HG02642 (cell line): ENCODE measurements at regions not wholly inside any gene's neighbourhood (a gene's known extent, or its start where the extent isn't known, plus 50 kb on each side); places are given as distances from the start of the nearest gene placed in this dataset.
A peak's percentile ranks its signal among the peaks of the same experiment; 100 is the strongest.

ENCODE experiments used
- ATAC-seq: cut with Tn5 transposase; IDR thresholded peaks from one replicate; pipeline ENCODE4 v1.9.1; 2021; ENCODE audit warnings: mild to moderate bottlenecking; ENCODE audit not compliant: unreplicated experiment, poor library complexity

DNA sequence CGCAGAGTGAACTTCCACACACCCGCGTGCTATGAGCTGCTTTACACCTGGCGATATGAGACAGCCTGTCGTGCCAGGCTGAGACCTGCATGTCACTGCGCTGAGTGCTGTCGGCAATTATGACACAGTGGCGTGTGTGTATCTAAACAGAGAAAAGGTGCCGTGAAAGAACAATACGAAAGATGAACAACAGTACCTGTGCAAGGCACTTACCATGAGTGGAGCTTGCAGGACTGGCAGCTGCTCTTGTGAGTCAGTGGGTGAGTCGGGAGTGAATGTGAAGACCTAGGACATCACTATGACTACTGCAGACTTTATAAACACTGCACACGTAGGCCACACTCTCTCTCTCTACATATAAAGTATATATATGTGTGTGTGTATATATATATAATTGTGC, 68.5 kb upstream of the DUSP22 start:
- ATAC-seq: no peak

DNA sequence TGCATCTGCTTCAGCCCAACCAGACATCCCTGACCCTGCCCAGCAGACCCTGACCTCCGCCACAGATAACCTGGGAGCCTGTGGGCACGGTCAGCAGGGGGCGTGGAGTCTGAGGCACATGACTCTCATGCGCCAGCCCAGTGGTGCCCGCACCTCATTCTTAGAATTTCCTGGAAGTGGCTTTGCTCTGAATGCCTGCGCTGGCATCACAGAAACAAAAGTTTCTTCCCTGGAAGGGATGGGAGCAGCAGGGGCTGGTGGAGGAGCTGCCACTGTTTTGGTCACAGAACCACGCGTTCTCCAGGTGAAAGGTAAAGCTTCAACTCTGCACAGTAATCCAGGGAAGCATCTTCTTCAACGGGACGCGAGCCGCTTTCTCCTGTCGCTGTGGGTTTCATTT, 67.9 kb upstream of the DUSP22 start:
- no peak for ATAC-seq

DNA sequence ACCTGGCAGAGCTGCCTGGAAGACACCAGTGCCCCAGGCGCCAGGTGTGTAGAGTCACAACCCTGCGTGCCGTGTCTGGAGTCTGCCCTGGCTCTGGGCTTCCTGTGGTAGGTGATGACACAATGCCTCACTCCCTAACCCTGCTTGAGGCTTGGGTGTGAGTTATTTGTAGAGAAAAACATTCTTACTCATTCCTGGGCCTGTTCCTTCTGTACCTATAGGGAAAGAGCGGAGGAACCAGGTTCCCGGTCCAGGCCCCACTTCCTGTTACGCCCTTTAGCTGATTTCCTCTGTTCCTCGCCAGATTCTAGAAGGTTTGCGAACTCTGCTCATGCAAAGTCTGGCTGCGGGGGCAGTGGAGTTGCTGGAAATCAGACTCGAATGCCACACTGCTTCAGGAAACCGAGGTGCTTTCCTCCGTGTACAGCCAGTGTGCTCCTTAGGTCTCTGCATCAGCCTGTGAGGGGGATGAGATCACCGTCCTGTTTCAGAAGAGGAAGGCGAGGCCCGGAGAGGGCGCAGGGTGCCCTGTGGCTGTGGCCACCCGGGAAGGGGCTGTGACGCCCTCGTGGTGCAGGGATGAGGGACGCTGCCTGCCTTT, 67.1 kb upstream of the DUSP22 start:
- ATAC-seq: peak; percentile 26

DNA sequence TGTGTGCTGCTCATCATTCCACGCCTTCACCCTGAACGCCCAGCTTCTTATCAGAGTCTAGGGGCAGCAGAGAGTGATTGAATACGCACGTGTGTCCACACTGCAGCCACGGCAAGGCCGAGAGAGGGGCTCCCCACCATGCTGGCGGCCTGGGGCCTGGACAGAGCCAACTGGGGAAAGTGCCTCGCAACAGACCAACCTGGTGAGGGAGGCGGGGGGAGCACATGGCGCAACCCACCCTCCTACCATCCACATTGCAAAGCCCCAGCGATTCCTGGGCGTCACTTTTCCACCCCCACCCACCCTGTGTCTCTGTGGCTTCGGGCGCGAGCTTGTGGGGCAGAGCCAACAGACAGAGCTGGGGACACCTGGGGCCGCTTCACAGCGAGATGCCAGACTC, 66.4 kb upstream of the DUSP22 start:
- no peak for ATAC-seq

DNA sequence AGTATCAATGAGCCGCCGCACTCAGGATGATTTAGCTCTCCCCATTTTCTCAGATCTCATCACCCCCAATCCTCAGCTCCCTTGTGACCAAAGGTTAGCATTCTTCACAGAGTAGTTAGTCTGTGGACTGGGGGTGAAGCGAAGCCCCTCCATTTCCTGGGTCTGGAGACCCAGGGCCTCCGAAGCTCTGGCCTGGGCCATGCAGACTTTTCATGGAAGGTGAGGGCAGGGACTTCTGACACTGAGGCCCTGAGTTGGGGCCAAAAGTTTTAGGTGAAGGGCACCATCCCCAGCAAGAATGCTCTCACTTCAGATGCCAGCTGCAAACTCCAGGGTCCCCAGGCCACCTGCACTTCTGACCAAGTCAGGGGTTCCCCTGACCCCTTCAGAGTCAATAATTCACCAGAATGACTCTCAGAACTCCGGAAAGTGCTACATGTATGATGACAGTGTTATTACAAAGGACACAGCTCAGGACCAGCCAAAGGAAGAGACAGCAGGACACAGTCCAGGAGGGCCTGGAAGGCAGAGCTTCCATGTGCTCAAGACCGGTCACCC, 65.7 kb upstream of the DUSP22 start:
- ATAC-seq: peak; percentile 25

DNA sequence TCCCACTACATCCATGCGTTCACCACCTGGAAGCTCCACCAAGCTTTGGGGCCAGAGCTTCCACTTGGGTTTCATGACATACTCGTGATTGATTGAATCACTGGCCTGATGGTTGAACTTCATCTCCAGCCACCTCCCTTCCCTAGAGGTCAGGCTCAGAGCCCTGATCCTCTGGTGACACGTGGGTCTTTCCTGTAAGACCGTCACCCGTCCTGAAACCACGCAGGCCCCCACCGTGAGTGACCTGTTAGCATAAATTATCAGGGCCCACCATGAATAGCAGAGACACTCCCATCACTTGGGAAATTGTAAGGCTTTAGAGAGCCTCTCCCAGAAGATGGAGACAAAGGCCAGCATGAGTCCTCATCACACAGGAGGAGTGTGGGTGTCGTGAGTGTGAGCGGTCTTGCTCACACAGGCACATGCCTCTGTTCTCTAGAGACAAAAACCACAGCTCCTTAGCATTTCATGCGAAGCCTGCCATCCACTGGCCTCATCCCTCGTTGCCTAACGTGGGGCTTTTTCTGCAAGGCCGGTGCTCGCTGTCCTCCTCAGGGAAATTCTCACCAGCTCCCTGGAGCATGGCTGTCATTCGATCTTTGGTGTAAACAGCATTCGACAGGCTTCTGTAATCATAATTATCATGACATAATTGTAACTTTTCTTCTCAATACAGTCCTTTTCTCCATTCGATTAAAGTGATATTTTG, 65.1 kb upstream of the DUSP22 start:
- ATAC-seq: peak; percentile 34

DNA sequence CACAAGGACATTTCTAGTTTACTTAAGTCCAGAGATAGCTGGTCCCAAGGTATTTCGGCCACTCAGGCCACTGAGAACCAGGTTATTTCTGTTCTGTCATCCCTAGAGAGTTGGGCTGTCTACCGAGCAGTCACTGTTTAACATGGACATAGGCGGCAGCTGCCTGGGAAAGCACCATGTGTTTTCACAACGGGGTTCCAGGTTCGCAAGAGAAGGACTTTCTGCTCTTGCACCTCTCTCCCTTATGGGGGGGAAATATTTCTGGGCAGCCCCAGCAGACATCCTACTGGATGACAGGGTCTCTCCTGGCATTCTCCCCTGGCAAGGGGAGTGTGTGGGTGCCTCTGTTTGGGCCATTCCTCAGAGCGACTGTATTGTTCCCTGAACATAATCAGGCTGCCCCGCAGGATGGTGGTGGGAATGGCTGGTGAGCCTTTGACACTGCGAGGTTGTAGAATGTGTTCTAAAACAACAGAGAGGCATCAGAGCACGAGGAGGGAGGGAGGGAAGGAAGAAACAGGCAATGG, 64.4 kb upstream of the DUSP22 start:
- peak; percentile 28 for ATAC-seq

DNA sequence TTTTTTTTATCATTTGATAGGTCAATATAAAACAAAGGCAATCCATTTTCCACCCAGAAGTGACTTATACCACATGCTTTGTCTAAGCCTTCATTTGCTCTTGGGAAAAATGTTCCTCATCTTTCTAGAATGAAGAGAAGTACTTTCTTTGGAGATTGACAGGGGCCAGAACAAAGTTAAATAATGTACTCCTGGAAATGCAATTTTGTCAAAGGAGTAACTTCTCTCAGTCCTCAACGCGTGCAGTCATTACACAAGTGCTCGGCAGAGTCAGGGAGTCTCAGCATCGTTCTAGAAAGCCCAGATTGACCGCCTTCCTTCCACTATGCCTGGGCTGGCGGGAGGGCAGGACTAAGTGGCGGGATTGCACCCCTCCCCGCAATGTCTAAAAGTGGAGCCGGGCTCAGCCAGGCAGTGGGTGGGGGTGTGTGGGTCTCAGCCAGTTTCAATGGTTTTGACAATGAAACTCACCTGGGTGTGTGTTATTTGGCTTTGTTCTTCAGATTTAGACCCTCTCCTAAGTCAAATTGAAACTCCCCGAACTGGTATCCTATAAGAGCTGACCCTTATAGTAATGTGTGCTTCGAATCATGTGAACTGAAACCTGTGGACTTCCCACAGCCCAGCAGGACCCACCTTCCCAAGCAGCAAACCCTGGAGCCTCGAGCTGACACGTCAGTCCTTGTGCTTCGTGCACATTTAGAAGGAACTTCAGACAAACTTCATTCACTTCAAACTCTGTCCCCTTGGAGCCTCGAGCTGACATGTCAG, 63.2 kb upstream of the DUSP22 start:
- ATAC-seq: peak; percentile 29

DNA sequence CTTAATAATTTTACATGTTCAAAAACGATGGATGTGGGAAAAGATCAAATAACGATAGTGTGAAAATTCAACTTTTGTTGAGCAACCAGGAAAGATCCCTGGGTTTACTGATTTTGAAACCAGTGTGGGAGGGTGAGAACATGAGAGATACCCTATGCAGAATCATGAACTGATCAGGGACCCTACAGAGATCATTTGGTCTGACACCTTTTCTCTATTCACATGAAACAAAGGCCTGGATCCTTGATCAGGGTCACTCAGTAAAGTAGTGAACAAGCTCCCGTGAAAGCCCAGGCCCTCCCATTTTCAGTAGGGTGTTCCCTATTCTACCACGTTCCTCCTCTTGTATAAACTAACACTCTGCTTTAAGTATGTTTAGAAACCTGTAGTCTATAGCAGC, 60.5 kb upstream of the DUSP22 start:
- no peak for ATAC-seq

DNA sequence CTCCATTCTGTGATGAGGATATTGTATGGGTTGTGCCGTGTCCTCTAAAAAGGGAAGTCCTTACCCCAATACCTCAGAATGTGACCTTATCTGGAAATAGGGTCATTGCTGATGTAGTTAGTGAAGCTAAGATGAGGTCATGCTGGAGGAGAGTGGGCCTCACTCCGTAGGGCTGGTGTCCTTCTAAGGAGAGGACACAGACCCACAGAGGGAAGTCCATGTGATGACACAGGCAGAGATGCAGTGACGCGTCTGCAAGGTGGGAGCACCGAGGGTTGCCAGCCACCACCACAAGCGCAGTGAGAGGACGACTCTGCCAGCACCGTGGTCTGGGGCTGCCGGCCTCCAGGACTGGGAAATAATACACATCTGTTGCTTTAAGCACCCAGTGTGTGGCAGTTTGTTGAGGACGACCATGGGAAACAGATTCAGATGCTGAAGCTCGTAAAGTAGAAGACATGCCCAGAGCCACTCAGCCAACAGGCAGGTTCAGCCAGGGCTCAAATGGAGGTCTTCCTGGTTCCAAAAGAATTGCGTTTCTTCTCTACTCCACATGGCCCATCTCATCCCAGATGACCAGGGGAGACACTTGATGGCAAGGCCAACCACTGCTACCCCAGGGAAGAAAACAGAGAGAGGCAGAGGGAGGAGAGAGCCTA, 59.2 kb upstream of the DUSP22 start:
- no peak for ATAC-seq

DNA sequence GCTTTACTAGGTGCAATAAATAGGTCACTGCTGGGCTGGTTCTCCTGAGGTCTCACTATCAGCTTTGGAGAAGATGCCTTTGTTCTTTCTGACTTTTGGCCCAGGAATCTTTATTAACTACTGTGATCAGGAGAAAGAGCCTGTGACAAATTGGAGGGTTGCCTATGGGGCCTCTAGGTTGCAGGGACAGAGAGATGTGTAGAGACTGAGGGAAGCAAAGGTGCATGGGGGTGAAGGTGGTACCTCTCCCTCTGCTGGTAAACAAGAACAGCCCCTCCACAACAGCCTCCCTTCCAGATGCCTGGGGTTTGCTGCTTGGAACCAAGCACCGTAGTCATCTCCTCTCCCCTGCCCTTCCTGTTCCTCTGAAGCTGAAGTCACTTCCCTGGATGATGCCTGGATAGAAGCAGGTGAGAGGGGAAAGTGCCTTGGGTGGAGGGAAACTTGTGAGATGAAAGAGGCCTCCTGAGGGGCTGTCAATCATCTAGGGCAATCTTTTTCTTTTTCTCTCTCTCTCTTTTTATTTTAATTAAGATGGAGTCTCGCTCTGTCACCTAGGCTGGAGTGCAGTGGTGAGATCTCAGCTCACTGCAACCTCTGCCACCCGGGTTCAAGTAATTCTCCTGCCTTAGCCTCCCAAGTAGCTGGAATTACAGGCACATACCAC, 57.4 kb upstream of the DUSP22 start:
- ATAC-seq: no peak

DNA sequence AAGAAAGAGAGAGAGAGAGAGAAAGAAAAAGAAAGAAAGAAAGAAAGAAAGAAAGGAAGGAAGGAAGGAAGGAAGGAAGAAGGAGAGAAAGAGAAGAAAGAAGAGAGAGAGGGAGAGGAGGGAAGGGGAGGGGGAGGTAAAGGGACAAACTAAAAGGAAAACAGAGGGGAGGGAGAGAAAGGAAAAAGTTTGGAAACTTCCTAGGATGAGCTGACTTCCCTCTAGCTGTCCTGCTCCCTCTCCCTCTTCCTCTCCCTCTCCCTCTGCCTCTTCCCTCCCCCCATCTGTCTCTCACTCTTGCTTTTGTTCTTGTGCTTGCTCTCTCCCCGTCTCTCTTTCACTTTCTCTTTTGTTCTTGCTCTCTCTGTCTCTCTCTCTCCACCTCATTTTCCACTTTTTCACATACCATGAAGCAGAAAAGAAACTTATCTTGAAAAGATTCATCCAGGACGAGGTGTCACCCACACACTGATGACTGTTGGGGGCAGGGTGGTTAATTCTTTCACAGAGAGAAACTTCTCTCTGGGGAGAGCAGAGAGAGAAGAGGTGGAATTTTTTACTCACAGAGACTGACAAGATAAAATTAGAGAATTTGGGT, 56.4 kb upstream of the DUSP22 start:
- ATAC-seq: no peak

DNA sequence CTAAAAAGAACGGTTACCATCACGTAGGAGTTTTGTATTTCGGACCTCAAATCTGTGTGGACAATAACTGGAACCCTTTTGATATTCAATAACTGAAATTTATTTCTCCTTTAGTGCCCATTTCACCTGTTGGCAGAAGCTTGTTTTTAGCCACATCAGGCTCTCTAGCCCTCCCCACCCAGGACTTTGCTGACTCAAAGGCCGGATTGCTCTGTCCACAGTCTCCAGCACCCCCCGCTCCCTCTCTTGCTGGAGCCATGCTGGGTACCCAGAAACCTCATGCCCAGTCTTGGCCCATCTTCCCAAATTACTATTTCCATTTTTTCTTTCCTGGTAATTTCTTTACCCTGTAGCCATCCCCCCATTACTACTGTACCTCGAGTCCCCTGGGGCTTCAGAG, 55.8 kb upstream of the DUSP22 start:
- ATAC-seq: no peak

DNA sequence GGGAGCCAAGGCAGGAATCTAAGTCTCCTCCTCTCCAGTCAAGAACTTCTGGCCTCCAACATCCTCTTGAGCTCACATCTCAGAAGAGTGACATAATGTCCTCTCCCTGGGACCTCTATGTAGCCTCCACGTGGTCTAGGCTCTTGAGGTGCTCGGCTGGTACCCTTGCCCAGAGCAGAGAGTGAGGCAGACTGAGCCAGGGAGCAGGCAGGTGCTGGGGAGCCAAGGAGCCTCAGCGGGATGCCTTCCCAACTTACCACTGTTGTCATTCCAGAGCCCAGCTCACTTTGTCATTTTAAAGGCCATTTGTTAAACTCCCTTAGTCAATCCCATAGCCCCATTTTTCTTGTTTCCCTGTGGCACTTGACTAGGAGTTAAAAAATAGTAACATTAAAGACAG, 52.1 kb upstream of the DUSP22 start:
- no peak for ATAC-seq

DNA sequence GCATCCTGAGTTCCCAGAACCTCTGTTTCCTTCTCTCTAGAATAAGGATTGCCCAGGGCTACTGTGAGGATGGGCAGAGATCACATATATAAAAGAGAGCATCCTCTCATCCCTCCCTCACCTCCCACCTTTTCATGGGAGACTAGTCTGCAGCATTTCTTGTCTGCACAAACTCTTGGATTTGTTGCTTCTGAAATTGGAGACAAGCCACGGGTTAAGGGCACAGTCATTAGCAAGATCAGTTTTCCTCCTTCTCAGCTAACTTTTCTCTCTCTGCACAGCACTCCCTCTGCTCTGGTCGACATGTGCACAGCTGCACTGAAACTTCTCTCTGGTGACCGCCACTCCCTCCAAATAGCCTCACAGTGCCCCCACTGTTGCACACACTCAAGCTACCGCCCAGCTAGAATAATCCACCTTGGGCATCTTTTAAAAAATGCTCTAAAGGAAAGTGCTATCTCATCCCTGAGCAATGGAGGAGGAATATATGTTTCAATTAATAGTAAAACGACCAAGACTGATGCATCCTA, 50.9 kb upstream of the DUSP22 start:
- ATAC-seq: no peak
